ENCODE measurements at regions not wholly inside any gene's neighbourhood (a gene's known extent, or its start where the extent isn't known, plus 50 kb on each side); places are given as distances from the start of the nearest gene placed in this dataset.

DNA sequence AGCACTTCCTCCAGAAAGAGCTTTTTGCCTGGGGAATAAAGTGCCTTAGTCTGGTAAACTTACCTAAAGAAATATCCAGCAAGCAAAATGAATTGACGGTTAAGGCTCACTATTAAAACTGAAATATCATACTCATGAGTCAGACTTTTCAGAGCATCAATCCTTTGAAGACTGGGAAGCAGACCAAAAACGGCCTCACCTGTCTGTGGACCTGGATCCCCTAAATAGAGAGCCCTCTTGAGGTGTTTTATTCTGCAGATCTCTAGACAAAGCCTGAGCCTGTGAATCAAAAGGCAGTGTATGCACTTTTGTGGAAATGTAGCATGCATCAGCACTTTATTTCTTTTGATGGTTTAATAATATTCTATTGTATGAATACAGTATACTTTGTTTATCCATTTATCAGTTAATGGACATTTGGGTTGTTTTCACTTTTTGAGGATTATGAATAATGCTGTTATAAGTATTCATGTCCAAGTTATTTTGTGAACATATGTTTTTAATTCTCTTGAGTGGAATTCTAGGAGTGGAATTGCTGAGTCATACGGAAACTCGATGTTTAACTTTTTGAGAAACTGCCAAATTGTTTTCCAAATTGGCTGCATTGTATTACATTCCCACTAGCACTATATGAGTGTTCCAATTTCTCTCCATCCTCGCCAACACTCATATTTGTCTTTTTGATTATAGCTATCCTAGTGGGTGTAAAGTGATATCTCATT lies 449.0 kb upstream of the IGFBP3 start:
- no peak for DNase-seq (ENCODE audit: low spot score)
- TF ChIP-seq, protein P1, sequence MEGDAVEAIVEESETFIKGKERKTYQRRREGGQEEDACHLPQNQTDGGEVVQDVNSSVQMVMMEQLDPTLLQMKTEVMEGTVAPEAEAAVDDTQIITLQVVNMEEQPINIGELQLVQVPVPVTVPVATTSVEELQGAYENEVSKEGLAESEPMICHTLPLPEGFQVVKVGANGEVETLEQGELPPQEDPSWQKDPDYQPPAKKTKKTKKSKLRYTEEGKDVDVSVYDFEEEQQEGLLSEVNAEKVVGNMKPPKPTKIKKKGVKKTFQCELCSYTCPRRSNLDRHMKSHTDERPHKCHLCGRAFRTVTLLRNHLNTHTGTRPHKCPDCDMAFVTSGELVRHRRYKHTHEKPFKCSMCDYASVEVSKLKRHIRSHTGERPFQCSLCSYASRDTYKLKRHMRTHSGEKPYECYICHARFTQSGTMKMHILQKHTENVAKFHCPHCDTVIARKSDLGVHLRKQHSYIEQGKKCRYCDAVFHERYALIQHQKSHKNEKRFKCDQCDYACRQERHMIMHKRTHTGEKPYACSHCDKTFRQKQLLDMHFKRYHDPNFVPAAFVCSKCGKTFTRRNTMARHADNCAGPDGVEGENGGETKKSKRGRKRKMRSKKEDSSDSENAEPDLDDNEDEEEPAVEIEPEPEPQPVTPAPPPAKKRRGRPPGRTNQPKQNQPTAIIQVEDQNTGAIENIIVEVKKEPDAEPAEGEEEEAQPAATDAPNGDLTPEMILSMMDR (IDR thresholded peaks at IDR 0.05) = no peak

DNA sequence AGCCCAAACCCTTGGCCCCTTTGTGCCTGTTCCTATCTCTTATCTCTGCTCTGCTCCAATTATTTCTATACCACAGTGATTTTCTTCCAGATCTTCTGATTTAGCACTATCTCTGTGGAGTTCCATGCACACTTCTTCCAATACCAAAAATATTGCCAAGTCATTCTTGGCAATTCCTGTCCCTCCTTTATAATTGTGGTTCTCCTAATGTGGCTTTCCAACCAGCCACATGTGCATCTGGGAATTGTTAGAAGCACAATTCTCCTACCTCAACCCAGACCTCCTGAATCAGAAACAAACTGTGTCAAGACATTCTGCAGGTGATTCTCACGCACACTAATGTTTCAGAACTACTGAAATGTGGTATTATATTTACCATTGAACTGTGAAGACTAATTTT lies 447.8 kb upstream of the IGFBP3 start:
- TF ChIP-seq, protein P1 (IDR thresholded peaks at IDR 0.05) = no peak
- no peak overlapping the region for H3K27ac ChIP-seq
- no peak for DNase-seq (ENCODE audit: low spot score)
- H3K4me3 ChIP-seq = no peak overlapping the region

More for the DNA sequence above, 449.0 kb upstream of the IGFBP3 start:
- no peak overlapping the region for H3K27ac ChIP-seq
- no peak overlapping the region for H3K4me3 ChIP-seq

DNA sequence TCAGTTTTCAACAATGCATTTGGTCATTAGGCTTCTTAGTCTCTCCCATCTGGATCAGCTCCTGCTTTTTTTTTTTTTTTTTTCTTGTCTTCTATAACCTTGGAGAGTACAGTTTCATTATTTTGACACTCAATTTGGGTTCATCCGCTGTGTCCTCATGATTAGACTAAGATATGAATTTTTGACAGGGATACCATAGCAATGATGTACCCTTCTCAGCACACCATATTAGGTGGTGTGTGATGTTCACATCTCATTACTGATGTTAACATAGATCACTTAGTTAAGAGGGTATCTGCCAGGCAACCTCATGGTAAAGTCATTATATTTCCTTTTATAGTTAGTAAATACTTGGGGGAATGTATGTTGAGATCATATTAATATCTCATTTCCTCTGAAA lies 445.5 kb upstream of the IGFBP3 start:
- H3K27ac ChIP-seq = no peak overlapping the region
- TF ChIP-seq, protein P1 (IDR thresholded peaks at IDR 0.05) = no peak
- DNase-seq (ENCODE audit: low spot score) = no peak
- H3K4me3 ChIP-seq = no peak overlapping the region

DNA sequence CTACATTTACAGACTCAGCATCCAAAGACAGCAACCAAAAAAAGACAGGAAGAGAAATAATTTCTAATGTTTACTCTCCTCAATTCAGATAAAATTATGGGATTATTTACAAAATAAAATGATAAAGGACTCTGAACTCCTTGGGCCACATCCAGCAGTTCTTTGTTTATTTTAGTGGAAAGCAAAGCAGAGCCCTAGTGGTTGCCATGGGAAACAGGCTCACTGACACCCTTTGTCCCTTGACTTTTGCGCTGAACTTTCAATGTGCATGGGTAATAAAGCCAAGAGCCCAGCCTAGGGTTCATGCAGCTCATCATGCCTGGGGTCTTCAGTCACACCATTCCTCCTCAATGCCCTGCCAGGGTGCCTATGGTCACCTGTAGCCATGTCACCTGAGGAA lies 442.6 kb upstream of the IGFBP3 start:
- DNase-seq (ENCODE audit: low spot score) = no peak
- TF ChIP-seq, protein P1 (IDR thresholded peaks at IDR 0.05) = no peak
- Histone ChIP-seq H3K27ac (no peak overlapping the region), H3K4me3 (no peak overlapping the region)

DNA sequence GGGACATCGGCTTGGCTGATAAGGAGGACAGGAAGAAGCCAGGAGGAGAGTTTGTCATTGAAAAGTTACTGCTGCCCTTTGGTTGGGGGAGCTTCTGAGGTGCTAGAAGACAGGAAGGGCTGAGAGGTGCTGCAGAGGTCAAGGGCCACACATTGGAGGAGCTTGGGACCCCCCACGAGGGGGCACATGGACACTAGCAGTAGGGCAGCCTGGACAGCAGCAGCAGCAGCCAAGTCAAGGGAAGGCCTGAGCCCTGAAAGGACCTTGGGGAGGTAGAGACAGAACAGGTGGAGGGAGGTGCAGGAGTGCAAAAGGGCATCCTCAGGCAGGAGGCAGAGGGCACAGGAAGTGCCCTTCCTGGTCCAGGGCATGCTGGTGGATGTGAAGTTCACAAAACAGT lies 439.7 kb upstream of the IGFBP3 start:
- Histone ChIP-seq H3K4me3 (no peak overlapping the region), H3K27ac (no peak overlapping the region)
- DNase-seq (ENCODE audit: low spot score) = no peak
- TF ChIP-seq, protein P1 (IDR thresholded peaks at IDR 0.05) = no peak

DNA sequence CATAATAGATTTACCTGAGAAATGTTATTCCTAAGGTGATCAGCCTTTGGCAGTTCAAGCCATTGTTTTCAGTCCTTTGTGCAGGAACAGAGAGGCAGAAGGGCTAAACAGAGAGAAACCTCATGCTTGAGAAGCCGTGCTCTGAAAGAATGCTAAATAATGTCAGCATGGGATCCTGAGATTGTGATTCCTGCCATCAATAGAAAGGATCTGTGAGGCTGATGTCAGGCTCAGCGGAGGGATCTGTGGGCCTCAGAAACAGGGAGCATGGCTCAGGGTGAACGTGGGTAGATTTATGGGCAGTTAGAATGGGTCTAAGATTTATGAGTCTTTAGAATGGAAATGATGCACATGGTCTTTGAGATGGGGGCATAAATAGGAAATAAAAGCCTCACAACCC lies 439.2 kb upstream of the IGFBP3 start:
- Histone ChIP-seq H3K27ac (no peak overlapping the region), H3K4me3 (no peak overlapping the region)
- TF ChIP-seq, protein P1 (IDR thresholded peaks at IDR 0.05) = no peak
- no peak for DNase-seq (ENCODE audit: low spot score)

DNA sequence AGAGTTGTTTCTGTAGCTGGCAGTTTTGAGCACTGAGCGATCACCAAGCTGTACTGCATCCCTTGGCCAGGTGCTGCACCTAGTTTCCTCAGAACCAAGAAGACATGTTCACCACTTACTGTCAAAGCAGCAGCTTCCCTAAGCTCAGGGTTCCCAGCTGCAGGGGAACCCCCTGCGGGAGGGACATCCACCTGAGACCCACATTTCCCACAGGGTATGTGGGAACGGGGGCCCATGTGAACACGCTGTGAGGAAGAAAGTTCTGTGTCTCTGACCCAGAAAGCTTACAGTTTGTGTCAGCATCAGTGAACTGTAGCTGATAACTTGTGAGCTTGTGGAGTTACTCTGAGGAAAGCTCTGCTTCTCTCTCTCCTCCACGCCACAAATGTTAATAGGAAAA lies 436.8 kb upstream of the IGFBP3 start:
- Histone ChIP-seq H3K27ac (no peak overlapping the region), H3K4me3 (no peak overlapping the region)
- DNase-seq (ENCODE audit: low spot score) = no peak
- TF ChIP-seq, protein P1 (IDR thresholded peaks at IDR 0.05) = no peak
